RWPE1 (cell line): ENCODE measurements at regions not wholly inside any gene's neighbourhood (a gene's known extent, or its start where the extent isn't known, plus 50 kb on each side); places are given as distances from the start of the nearest gene placed in this dataset.

ENCODE experiments used
- CTCF ChIA-PET: fragments of 350-600 bp; sonication (Branson Sonifier 250); formaldehyde crosslinking; extraction: SDS; loops from one replicate; lab custom pipeline; 2021; lab: Yijun Ruan, JAX
- POLR2A ChIA-PET: fragments of 400-600 bp; formaldehyde crosslinking; extraction: SDS; loops from one replicate; lab custom pipeline; 2020; ENCODE audit warnings: antibody characterized with exemption; ENCODE audit not compliant: low non-redundant PET; lab: Yijun Ruan, JAX
- DNase-seq: peaks from one replicate; pipeline ENCODE4 v3.0.0; 2012; ENCODE audit warnings: low spot score
- H3K27ac ChIP-seq: fragments of 450-650 bp; 2 replicates; pipeline ENCODE4 v1.5.1; 2017
- CTCF ChIP-seq: fragments of 450-650 bp; conservative IDR thresholded peaks from 2 replicates; pipeline ENCODE4 v1.5.1; 2017; ENCODE audit warnings: low read depth, mild to moderate bottlenecking

GRCh38 chr5:57025961-57026360 lies 74.0 kb upstream of the MIER3 start:
- ChIA-PET CTCF (no interaction called here), POLR2A (no interaction called here)
- DNase-seq: no peak
- TF ChIP-seq CTCF: no peak
- no peak overlapping the region for H3K27ac ChIP-seq

GRCh38 chr5:57028161-57028560 lies 76.2 kb upstream of the MIER3 start:
- H3K27ac ChIP-seq: no peak overlapping the region
- no peak for TF ChIP-seq CTCF
- DNase-seq: no peak
- POLR2A ChIA-PET: no interaction called here
- CTCF ChIA-PET: no interaction called here

- peak; percentile 72 for DNase-seq
- ChIA-PET CTCF (interaction anchor here (0.6 kb wide), 1 partner anchor 1382 kb away, joined by 3 read pairs; no protein-coding TSS in a partner anchor), POLR2A (no interaction called here)
- no peak for TF ChIP-seq CTCF
- no peak overlapping the region for H3K27ac ChIP-seq
Observed at GRCh38 chr5:57032151-57032551, 80.2 kb upstream of the MIER3 start.

- ChIA-PET POLR2A (no interaction called here), CTCF (no interaction called here)
- DNase-seq: peak; percentile 90
- TF ChIP-seq CTCF: no peak
- H3K27ac ChIP-seq: no peak overlapping the region
Observed at GRCh38 chr5:57033103-57033502, 81.2 kb upstream of the MIER3 start.

- no peak for DNase-seq
- ChIA-PET CTCF (no interaction called here), POLR2A (no interaction called here)
- H3K27ac ChIP-seq: no peak overlapping the region
- TF ChIP-seq CTCF: no peak
Observed at GRCh38 chr5:57033503-57033902, 81.6 kb upstream of the MIER3 start.

GRCh38 chr5:57034201-57034916 lies 82.4 kb upstream of the MIER3 start:
- ChIA-PET POLR2A (no interaction called here), CTCF (no interaction called here)
- no peak for DNase-seq
- H3K27ac ChIP-seq: no peak overlapping the region
- no peak for TF ChIP-seq CTCF
